HG03060 (cell line): ENCODE measurements at regions not wholly inside any gene's neighbourhood (a gene's known extent, or its start where the extent isn't known, plus 50 kb on each side); places are given as distances from the start of the nearest gene placed in this dataset.
"Not testable (repeated sequence)": the region's sequence is repeated elsewhere in the genome, so short reads cannot be mapped to it uniquely, and the experiment has no call there.

Source experiments
- ATAC-seq: cut with Tn5 transposase; IDR thresholded peaks from one replicate; pipeline ENCODE4 v1.9.1; 2021; ENCODE audit warnings: low read depth, moderate number of reproducible peaks; ENCODE audit not compliant: unreplicated experiment

DNA sequence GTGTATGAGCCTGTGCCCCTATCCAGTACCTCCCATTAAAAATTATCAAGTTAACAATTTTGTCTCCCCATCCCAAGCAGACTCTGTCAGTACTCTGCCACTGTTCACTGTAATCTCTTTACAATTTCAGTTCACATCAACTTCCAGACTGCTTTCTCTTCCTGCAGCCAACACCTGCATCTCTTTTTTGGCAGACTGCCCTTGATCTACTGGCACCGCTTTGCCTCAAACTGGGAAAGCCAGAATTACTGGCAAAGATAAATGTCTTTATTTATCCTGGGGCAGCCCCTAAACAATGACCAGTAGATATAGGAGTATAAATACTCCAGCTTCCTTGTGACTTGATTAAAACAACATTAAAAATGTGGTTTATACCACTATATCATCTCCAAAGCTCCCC lies 494.1 kb downstream of the ZNF385D start:
- ATAC-seq: no peak

DNA sequence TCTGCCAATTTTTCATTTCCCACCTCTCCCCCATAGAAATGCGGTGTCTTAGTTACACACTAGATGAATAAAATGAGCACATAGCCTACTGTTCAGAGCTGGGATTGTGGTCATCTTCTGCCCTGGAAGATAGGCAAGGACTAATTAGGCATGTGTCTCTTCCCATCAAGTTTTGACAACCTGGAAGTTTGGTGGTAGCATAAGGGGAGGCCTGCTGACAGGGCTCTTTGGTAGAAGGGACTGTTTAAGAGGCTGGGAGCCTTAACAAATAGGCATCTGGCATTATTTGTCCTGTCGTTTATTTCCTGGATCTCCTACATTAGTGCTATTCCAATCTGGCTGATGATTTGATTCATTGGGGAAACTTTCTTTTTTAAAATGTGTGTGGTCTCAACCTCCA lies 512.3 kb downstream of the ZNF385D start:
- ATAC-seq: no peak

- ATAC-seq: no peak
Observed at GRCh38 chr3:21237638-21238037, 513.4 kb downstream of the ZNF385D start.

GRCh38 chr3:21235491-21235890 lies 515.5 kb downstream of the ZNF385D start:
- no peak for ATAC-seq

DNA sequence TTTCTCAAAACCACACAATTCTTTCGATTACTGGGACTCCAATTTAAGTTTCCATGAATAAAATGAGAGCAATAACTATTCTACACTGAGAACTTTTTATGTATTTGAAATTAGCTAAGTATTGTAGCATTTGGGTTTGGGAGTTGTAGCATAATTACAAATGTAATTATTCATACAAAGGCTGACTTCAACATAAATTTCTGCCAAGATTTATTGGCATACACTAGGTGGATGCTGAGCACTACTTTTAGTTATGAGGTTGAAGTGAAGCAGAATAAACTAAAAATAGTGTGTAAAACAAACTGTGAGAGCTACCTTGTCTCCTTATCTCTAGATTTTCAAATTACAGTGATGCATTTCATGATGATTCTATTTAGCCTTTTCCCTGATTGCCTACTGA lies 516.1 kb downstream of the ZNF385D start:
- ATAC-seq: no peak

DNA sequence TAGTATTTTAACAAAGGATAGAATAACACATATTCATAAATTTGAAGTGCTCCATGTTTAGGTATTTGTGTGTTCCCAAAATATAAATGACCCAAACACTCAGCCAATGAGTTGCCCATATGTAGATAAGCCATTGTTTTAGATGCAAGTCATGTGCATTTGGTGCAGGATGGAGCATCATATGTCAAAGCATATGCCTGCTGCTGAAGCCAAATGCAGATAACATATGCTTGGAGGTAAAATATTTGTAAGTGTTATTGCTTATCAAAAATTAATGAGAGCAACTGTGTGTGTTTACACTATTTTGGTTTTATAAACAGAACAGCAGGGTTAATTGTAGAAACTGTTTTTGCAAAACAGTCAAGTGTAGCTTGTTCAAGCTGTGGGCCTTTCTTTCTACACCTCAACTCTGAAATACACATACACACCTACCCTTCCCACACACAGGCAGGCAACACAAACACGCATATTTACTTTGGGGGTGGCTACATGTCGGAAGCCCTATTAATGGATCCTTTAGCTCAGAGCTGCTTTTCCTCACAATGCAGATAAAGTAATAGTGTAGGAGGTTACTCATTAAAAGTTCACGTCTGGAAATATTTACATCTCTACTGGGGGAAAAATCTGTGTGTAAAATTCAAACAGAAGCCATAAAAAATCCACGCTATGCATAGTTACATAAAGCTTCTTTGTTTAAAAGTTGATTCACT lies 521.4 kb downstream of the ZNF385D start:
- no peak for ATAC-seq

DNA sequence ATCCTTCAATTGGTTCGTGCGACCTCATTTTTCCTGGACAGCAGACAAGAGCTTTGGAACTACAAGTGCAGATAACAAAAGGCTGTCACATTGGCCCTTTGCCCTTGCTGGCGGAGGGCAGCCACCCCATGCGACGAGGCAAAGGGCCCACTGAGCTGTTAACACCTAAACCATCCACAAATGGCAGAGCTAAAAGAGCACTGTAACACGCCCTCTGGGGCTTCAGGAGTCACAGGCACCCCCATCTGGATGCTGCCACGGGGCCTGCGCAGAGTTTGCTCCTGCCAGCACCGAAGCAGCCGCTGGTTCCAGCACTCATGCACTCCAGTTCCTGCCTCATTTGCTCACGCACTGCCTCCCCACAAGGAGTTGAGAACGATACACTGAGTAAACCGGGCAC lies 524.9 kb downstream of the ZNF385D start:
- ATAC-seq: no peak

- ATAC-seq: no peak
Observed at GRCh38 chr3:21220944-21221343, 530.1 kb downstream of the ZNF385D start.

DNA sequence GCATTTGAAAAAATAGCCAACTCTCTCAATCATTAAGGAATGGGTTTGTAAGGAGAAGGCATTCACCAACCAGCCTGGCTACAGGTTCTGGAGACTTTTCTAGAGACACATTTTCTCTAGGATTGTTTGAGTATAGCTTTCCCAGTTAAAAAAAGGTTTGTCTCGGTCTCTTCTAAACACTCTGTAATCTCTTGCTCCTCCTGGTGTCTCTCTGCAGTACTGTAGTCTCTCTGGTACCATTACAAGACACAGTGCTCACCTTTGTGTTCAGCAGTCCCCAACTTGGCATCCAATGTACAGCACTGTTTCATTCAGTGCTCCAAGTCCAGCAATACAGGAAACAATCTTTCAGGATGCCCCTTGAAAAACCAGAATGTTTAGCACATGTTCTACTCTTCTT lies 534.4 kb downstream of the ZNF385D start:
- no peak for ATAC-seq

GRCh38 chr3:21204122-21204521 lies 546.9 kb downstream of the ZNF385D start:
- ATAC-seq: not testable (repeated sequence)

DNA sequence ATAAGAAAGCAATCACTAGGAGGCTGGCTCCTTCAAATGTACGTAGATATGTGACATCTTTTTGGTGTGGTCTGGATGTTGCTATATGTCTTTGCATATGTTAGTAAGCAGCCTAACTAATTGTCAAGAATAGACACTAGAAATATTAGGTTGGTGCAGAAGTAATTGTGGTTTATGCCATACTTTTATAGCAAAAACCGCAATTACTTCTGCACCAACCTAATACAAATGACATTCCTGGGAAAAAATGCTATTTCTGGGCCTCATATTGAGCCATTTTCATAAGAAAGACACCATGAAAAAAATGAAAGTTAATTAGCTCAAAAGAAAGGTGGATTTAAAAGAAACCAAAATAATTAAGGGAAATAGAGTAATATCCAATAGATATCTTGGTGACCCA lies 555.8 kb downstream of the ZNF385D start:
- no peak for ATAC-seq

DNA sequence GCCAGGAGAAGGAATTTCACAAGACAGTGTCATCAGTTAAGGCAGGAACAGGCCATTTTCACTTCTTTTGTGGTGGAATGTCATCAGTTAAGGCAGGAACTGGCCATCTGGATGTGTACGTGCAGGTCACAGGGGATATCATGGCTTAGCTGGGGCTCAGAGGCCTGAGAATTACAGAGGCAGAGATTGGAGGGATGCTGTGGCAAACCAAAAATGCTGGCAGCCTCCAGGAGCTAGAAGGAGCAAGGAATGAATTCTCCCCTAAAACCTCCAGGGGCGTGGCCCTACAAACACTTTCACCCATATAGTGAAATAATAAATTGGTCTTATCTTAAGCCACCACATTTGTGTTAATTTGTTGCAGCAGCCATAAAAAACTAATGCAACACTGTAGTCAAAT lies 557.0 kb downstream of the ZNF385D start:
- ATAC-seq: not testable (repeated sequence)

- no peak for ATAC-seq
Observed at GRCh38 chr3:21188459-21188858, 562.6 kb downstream of the ZNF385D start.

GRCh38 chr3:21185816-21186314 lies 565.1 kb downstream of the ZNF385D start:
- no peak for ATAC-seq

GRCh38 chr3:21174461-21174860 lies 576.5 kb downstream of the ZNF385D start:
- ATAC-seq: no peak

GRCh38 chr3:21170964-21171363 lies 580.0 kb downstream of the ZNF385D start:
- no peak for ATAC-seq

GRCh38 chr3:21169948-21170347 lies 581.1 kb downstream of the ZNF385D start:
- no peak for ATAC-seq

GRCh38 chr3:21168471-21168870 lies 582.5 kb downstream of the ZNF385D start:
- no peak for ATAC-seq

- no peak for ATAC-seq
Observed at GRCh38 chr3:21163956-21164355, 587.1 kb downstream of the ZNF385D start.

GRCh38 chr3:21159543-21159906 lies 591.5 kb downstream of the ZNF385D start:
- ATAC-seq: no peak

DNA sequence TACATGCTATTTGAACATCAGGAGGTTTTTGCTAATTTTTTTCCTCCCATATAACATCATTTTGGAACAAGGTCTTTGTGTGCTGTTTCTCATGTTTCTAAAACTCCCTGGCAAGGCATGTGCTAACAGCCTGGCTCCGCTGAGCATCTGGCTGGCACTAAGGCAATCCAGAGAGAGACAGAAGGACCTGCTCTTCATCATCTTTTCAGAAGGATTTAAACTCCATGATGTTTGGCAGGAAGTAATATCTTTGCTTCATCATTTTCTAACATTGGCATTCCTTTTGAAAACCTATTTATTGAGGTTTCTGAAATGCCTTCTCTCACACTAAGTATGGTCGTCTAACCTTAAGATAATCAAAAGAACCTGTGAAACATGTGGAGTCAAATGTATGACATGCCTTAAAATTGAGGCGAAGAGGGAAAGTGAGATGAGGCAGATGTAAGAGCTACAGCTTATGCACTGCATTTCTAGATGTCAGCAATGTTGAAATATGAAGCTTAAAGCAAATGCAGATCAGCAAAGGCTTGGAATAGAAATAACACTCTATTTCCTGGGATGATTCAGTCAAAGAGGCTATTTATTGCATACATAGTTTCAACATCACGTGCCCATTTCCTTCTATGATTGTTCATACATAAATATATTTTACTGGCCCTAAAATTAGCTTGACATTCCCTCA lies 592.0 kb downstream of the ZNF385D start:
- ATAC-seq: no peak

GRCh38 chr3:21154911-21155310 lies 596.1 kb downstream of the ZNF385D start:
- no peak for ATAC-seq
